Endothelial cell of umbilical vein (primary cell): ENCODE measurements at regions not wholly inside any gene's neighbourhood (a gene's known extent, or its start where the extent isn't known, plus 50 kb on each side); places are given as distances from the start of the nearest gene placed in this dataset.

Source experiments
- BruUV-seq: library from RNA; stranded (reverse); fragments of 400-500 nt; replicated peaks from 2 replicates; lab custom pipeline; 2021; lab: Mats Ljungman, UMichigan
- CTCF ChIA-PET: fragments of 300-600, 350-600 bp; sonication (Branson Sonifier 250); formaldehyde crosslinking; loops from one replicate; lab custom pipeline; 2021; ENCODE audit warnings: antibody characterized with exemption, inconsistent platforms; lab: Charles Lee
- POLR2A ChIA-PET: fragments of 300-600, 350-600 bp; sonication (Branson Sonifier 250); formaldehyde crosslinking; loops from one replicate; lab custom pipeline; 2021; ENCODE audit warnings: antibody characterized with exemption, inconsistent platforms; lab: Charles Lee
- DNase-seq: peaks from one replicate; pipeline ENCODE4 v3.0.0-alpha.2; 2011; ENCODE audit warnings: low read depth, low spot score
- FAIRE-seq: peaks from 2 replicates; lab custom pipeline; 2011; peaks lifted over from hg19 to GRCh38; lab: Jason Lieb, UNC
- H2AFZ ChIP-seq: 2 replicates; pipeline ENCODE4 v1.6.0; 2012; ENCODE audit warnings: low read depth, low read length, control low read depth, inconsistent platforms
- H3K27ac ChIP-seq: 2 replicates; pipeline ENCODE4 v1.5.1; 2011; ENCODE audit warnings: low read depth, mild to moderate bottlenecking, control low read depth, low read length, moderate library complexity; ENCODE audit not compliant: insufficient read depth
- H3K27me3 ChIP-seq, 2 experiments: 2 replicates each; pipeline versions ENCODE4 v1.6.0 to v1.6.1; 2011; ENCODE audit warnings: low read length in 2 of 2, mixed read lengths in 1 of 2; ENCODE audit not compliant: control insufficient read depth in 2 of 2, insufficient read depth in 2 of 2
- H3K36me3 ChIP-seq, 2 experiments: 2 replicates in 1 of 2; 3 replicates in 1 of 2; pipeline ENCODE4 v1.5.1; 2011; ENCODE audit warnings: low read length in 2 of 2, mild to moderate bottlenecking in 1 of 2, moderate library complexity in 1 of 2; ENCODE audit not compliant: control insufficient read depth in 2 of 2, insufficient read depth in 2 of 2; ENCODE audit errors: extremely low read depth in 1 of 2
- H3K4me1 ChIP-seq: 3 replicates; pipeline ENCODE4 v1.5.1; 2011; ENCODE audit warnings: mild to moderate bottlenecking, low read length; ENCODE audit not compliant: control insufficient read depth, insufficient read depth; ENCODE audit errors: extremely low read depth
- H3K4me2 ChIP-seq: 2 replicates; pipeline ENCODE4 v1.6.1; 2011; ENCODE audit warnings: low read length, control low read depth, mixed read lengths; ENCODE audit not compliant: insufficient read depth
- H3K4me3 ChIP-seq, 3 experiments: fragments of 200-600 bp in 1 of 3; sonication (generic), shearing (Covaris generic) in 1 of 3; replicated peaks in 1 of 3; 2 replicates each; pipeline ENCODE4 v1.5.1; 2011 to 2016; ENCODE audit warnings: control low read depth in 3 of 3, low read length in 3 of 3, mild to moderate bottlenecking in 2 of 3, inconsistent platforms in 1 of 3, low read depth in 1 of 3, moderate library complexity in 1 of 3; ENCODE audit not compliant: insufficient read depth in 1 of 3
- H3K79me2 ChIP-seq: 2 replicates; pipeline ENCODE4 v1.6.0; 2012; ENCODE audit warnings: low read length, inconsistent platforms; ENCODE audit not compliant: control insufficient read depth, insufficient read depth
- H3K9ac ChIP-seq: replicated peaks from 2 replicates; pipeline ENCODE3; 2011; ENCODE audit warnings: low read length, control low read depth; ENCODE audit not compliant: insufficient read depth; ENCODE audit errors: extremely low read depth
- H3K9me1 ChIP-seq: replicated peaks from 3 replicates; pipeline ENCODE4 v1.6.0; 2011; ENCODE audit warnings: mild to moderate bottlenecking, low read length; ENCODE audit not compliant: control insufficient read depth, insufficient read depth; ENCODE audit errors: extremely low read depth
- H3K9me3 ChIP-seq: replicated peaks from 2 replicates; pipeline ENCODE4 v1.5.1; 2012; ENCODE audit warnings: low read length, inconsistent platforms; ENCODE audit not compliant: control insufficient read depth, insufficient read depth
- H4K20me1 ChIP-seq: replicated peaks from 2 replicates; pipeline ENCODE3; 2011; ENCODE audit warnings: mild to moderate bottlenecking, low read length; ENCODE audit not compliant: control insufficient read depth, insufficient read depth; ENCODE audit errors: extremely low read depth
- CTCF ChIP-seq, 2 donors: IDR thresholded peaks; 1 replicate in 1 of 2; 2 replicates in 1 of 2; pipeline ENCODE4 v1.5.1; 2011; ENCODE audit warnings: low read length in 2 of 2, mild to moderate bottlenecking in 2 of 2, moderate library complexity in 2 of 2, control low read depth in 1 of 2, inconsistent platforms in 1 of 2, low read depth in 1 of 2; ENCODE audit not compliant: insufficient read depth in 1 of 2; ENCODE audit errors: extremely low read depth in 1 of 2
- FOS ChIP-seq: IDR thresholded peaks from 2 replicates; pipeline ENCODE4 v1.6.1; 2011; ENCODE audit warnings: mild to moderate bottlenecking, low read length, moderate library complexity, borderline replicate concordance; ENCODE audit not compliant: insufficient read depth
- GATA2 ChIP-seq: IDR thresholded peaks from 2 replicates; pipeline ENCODE4 v1.7.0; 2011; ENCODE audit warnings: low read depth, mild to moderate bottlenecking, moderate library complexity, mixed read lengths, low read length; ENCODE audit not compliant: insufficient read length, insufficient read depth
- JUN ChIP-seq: IDR thresholded peaks from 2 replicates; pipeline ENCODE4 v1.6.1; 2011; ENCODE audit warnings: borderline replicate concordance, low read depth; ENCODE audit not compliant: insufficient read length, insufficient read depth
- MYC ChIP-seq: IDR thresholded peaks from one replicate; pipeline ENCODE4 v1.6.1; 2011; ENCODE audit warnings: mild to moderate bottlenecking, low read depth, low read length
- POLR2AphosphoS5 ChIP-seq: IDR thresholded peaks from 2 replicates; pipeline ENCODE4 v1.6.1; 2012; ENCODE audit warnings: low read depth, mild to moderate bottlenecking, control low read depth, low read length, moderate library complexity; ENCODE audit not compliant: insufficient read depth
- dilution Hi-C: fragments of 300-500 bp; cut with MboI; formaldehyde crosslinking; loops from one replicate; pipeline ENCODE4 v1.15.0; 2019; ENCODE audit warnings: low sequenced_read_pairs; ENCODE audit not compliant: extremely low pct_ligation_motif_present
- intact Hi-C: fragments of 100-400 bp; cut with micrococcal nuclease; formaldehyde crosslinking; loops from one replicate; pipeline ENCODE4 v1.10.0; 2022

GRCh38 chr15:58274885-58275284 is 136.7 kb downstream of the AQP9 start:
- H3K4me2 ChIP-seq: no peak overlapping the region
- intact Hi-C loops (loop anchor here (5.0 kb wide), 1 partner anchor 497 kb away; the partner anchor contains the start of gene MINDY2), dilution Hi-C loops (no loop called here)
- BruUV-seq: no TSS peak
- H2AFZ ChIP-seq: no peak overlapping the region
- H3K79me2 ChIP-seq: no peaks in the 10 kb centered on the region
- H3K4me1 ChIP-seq: no peaks in the 10 kb centered on the region
- ChIA-PET CTCF (interaction anchor here (1.2 kb wide), 1 partner anchor 682 kb away, joined by 3 read pairs; no protein-coding TSS in a partner anchor), POLR2A (no interaction called here)
- no peaks in the 10 kb centered on the region for H4K20me1 ChIP-seq
- H3K27me3 ChIP-seq: peaks cover 3 to 8% of the 10 kb centered on the region in 2 experiments
- FAIRE-seq (no peak), DNase-seq (no peak)
- TF ChIP-seq JUN (no peak), GATA2 (no peak), POLR2AphosphoS5 (no peak), MYC (no peak), FOS (no peak), CTCF (IDR thresholded peaks at IDR 0.05; ENCODE audit: extremely low read depth in 1 of 2, insufficient read depth in 1 of 2, low read depth in 1 of 2, low read length in 2 of 2) (no peak)
- H3K27ac ChIP-seq: no peak overlapping the region
- no peaks in the 10 kb centered on the region for H3K9me3 ChIP-seq
- H3K4me3 ChIP-seq: no peak overlapping the region
- H3K36me3 ChIP-seq: no peaks in the 10 kb centered on the region
- no peak overlapping the region for H3K9ac ChIP-seq
- H3K9me1 ChIP-seq: no peaks in the 10 kb centered on the region
